GM19025 (cell line): ENCODE measurements at regions not wholly inside any gene's neighbourhood (a gene's known extent, or its start where the extent isn't known, plus 50 kb on each side); places are given as distances from the start of the nearest gene placed in this dataset.

Experiments used
- ATAC-seq: cut with Tn5 transposase; IDR thresholded peaks from one replicate; pipeline ENCODE4 v1.9.1; 2021; ENCODE audit warnings: mild to moderate bottlenecking, low read depth, moderate library complexity; ENCODE audit not compliant: unreplicated experiment

DNA sequence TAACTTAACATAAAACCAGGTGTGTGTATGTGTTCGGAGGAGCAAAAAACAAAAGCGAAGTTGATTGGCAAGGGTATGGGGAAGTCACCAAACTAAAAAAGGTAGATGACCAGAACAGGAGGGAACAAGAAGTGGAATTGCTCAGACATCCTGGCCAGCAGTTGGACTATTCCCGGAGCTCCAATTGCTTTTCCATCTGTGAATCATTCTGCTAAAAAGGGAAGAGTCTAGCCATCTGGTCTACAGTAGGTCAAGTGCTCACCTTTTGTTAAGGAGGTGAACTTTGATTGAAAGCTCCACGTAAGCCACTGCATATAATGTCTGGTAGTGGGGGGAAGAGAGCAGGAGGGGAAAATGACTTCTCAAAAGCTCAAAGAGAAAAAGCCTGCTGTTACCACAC lies 50.0 kb upstream of the BET1 start:
- no peak for ATAC-seq

- ATAC-seq, result no peak
These were observed 51.8 kb upstream of the BET1 start for GRCh38 chr7:94055963-94056362.

DNA sequence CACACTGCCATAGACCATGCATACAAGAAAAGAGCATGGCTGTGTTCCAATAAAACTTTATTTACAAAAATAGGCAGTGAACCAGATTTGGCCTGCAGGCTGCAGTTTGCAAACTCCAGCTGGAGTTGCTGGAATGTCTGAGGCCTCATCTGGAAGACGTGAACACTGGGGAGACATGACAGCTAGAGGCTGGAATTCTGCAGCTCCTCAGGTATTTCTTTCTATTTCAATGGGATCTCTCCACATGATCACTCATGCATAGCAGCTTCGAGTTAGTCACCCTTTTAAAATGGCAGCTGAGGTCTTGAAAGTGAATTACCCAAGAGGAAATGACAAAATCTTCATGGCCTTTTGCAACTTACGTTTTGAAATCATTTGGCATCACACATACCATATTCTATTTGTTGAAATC lies 52.6 kb upstream of the BET1 start:
- no peak for ATAC-seq

- ATAC-seq, result no peak
These were observed 53.8 kb upstream of the BET1 start for GRCh38 chr7:94057955-94058354.

DNA sequence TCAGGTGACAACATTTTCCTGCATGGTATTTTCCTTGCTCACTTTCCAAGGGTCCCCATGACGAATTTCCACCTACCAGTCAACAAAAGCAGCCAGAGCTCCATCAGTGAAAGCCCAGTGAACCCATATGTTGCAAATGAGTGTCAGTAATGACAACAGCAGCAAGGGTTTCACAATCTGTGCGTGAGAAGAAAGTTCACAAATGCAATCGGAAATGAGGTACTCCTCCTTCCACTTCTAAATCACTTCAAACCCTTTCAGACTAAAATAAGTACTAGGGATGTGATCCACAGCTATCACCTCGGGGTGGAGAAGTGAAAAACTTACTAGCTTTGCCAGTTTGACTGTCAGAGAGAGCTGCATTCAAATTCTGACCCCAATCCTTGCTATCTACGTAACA lies 55.6 kb upstream of the BET1 start:
- peak; percentile 88 for ATAC-seq

DNA sequence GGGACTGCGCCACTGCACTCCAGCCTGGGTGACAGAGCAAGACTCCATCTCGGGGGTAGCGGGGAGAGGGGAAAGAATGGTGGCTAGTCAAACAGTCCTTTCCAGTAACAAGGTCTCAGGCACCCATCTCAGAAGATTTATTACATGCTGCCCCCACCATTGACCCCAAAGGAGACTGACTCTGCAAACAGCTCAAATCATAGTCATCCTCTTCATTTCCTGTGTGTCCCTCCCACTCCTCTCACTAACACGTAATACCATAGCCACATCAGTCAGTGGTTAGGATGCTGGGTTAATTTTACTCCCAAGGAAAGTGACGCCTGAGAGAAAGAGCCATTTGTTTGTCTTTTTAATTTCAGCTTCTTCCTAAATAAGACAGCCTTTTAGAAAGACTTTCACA lies 56.6 kb upstream of the BET1 start:
- ATAC-seq, result no peak

- ATAC-seq, result no peak
These were observed 57.2 kb upstream of the BET1 start for GRCh38 chr7:94061326-94061725.

DNA sequence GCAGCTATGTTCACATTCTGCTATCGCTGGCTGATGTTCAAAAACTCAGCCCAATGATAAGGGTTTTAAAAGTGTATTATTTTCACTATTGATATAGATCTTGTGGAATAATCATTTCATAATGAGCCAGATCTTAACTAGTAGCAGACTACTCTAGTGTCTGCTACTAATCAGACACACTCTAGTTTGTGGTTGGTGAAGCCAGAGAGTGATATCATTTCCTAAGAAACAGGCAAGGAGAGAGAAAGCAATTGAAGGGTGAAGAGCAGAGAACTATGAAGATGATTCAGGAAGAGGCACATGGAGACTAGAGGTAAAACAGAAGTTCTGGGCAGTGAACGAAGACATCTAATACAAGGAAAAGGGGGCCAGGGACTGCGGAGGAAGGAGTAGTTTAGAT lies 58.2 kb upstream of the BET1 start:
- no peak for ATAC-seq

DNA sequence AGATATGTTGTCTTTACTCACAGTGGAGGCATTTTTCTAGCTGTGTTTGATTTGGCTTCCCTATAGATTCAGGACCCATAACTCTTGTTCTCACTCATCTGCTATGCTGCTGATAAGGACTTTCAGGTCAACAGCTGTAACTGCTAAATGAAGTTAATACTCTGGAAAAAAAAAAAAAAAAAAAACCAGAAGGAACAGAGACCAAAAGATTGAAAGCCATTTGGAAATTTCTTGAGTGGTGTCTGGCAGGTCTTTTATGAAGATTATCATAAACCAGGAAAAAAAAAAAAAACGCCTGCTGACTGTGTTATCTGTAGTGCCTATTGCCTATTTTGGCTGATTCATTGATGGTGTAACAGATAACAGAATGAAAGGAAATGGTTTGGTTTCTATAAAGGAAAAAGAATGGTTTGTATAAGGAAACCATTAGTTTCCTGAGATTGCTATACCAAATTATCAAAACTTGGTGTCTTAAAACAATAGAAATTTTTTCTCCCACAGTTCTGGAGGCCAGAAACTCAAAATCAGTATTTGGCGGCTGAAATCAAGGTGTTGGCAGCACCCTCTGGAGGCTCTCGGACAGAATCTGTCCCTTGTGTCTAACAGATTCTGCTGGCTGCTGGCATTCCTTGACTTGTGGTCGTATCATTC lies 60.5 kb upstream of the BET1 start:
- ATAC-seq, result no peak

DNA sequence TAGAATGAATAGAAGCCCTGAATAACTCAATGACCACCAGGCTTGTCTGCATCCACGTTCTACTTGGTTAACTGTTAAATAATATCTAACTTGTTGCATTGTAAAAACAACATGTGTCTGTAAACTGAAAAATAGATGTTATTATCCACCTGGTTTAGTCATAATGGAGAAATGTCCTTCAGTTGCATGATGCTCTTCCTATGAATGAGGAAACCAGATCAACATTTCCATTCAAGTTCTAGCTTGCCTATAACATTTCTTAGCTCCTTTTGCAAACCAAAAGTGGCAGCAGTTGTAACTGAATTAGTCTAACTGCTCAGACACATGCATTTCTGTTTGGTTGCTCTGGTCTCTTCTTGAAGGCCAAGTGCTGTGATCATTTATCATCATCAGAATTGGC lies 62.9 kb upstream of the BET1 start:
- ATAC-seq, result no peak

- no peak for ATAC-seq
These were observed 63.4 kb upstream of the BET1 start for GRCh38 chr7:94067506-94067905.

- peak; percentile 86 for ATAC-seq
These were observed 65.1 kb upstream of the BET1 start for GRCh38 chr7:94069162-94069739.

- ATAC-seq, result no peak
These were observed 76.4 kb upstream of the BET1 start for GRCh38 chr7:94080551-94080950.

DNA sequence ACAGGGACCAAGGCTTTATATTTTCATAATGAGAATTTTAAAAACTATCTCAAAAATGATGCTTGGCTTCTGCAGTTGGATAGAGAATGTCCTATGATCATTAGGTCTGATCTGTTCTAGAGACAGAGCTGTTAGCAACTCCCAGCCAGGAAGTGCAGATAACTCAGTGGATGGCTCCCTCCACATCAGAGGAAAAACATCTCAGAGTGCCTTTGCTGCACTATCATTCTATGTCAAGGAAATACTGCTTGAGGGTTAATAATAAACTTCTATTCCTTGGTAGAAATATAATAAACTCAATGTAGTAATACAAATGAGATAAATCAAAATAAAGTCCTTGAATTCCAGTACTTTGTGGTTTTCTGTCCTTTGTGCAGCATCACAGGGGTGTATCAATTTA lies 78.0 kb upstream of the BET1 start:
- no peak for ATAC-seq

DNA sequence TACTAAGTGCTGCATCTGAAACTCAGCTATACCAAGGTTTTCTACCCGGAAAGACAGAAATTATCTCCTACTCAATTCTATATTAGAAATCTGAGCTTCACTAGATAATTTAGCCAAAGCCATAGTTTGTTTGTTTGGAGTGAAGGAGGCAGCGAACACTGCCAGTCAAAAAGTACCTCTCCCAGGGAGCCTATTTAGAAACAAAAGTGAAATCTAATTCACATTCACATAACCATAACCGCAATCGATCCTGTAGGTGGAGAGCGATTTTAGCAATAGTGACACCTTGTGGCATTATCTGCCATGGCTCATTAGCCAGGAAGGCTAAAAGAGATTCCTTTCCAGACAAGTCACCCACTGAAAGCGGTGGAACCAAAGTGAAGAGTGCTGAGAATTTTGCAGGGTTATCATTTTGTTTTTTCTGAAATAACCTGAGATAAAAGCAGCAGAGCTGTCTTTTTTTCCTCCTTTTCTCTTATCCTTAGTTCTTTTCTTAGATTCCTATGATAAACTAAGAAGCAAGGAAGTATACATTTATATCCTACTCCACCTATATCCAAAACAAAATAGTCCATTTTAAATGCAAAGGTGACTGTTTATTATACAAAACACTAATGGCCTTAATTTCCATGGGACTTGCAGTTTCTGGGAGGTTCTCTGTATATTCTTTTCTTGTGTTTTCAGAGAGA lies 83.7 kb upstream of the BET1 start:
- ATAC-seq, result peak; percentile 92

DNA sequence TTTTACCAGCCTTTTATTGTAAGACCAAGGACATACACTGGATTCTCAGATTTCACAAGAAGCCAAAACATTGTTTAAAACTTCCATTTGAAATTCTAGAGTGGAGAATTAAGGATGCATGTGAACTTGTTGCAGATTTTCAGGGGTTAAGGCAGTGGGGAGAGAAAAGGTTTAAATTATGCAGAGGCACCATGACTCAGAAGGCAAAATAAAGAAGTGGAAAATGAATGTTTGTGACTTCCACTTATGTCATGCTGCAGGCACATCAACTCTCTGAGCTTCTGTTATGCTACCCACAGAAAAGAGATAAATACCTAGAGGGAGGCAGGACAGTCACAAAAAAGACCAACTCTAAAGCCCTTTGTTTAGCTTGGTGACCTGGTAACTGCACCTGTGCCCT lies 84.4 kb upstream of the BET1 start:
- no peak for ATAC-seq

DNA sequence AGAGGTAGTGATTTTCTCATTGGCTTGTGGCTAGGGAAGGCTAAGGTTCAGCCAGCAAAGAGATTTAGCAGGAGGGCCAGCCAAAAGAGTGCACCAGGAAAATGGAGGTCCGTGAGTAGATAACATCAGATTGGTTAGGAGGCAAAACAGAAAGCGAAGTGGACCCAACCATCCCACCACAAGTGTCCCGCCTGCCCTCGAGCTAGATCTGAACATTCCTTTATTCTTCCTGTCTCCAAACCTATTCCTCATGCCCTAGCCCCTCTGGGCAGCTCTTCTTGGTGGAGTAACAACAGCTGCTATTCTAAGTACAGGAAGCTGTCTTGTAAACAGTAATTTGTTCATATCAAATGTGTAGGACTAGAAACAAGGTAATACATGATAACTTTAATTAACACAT lies 85.7 kb upstream of the BET1 start:
- no peak for ATAC-seq

GRCh38 chr7:94092980-94093379 lies 88.8 kb upstream of the BET1 start:
- ATAC-seq, result no peak

- no peak for ATAC-seq
These were observed 90.1 kb upstream of the BET1 start for GRCh38 chr7:94094298-94094697.

- no peak for ATAC-seq
These were observed 91.3 kb upstream of the BET1 start for GRCh38 chr7:94095316-94096009.

- no peak for ATAC-seq
These were observed 95.5 kb upstream of the BET1 start for GRCh38 chr7:94099679-94100078.
